ENCODE measurements at regions not wholly inside any gene's neighbourhood (a gene's known extent, or its start where the extent isn't known, plus 50 kb on each side); places are given as distances from the start of the nearest gene placed in this dataset.

GRCh38 chr6:103178193-103178592 is 1681.5 kb downstream of the HACE1 start:
- Histone ChIP-seq H3K9me3 (no peaks in the 10 kb centered on the region), H3K4me3 (no peak overlapping the region), H3K4me1 (no peaks in the 10 kb centered on the region), H3K27me3 (no peaks in the 10 kb centered on the region), H3K27ac (no peak overlapping the region), H3K36me3 (no peaks in the 10 kb centered on the region)
- DNase-seq (ENCODE audit: low spot score in 2 of 2): no peak
- TF ChIP-seq POLR2A (IDR thresholded peaks at IDR 0.05): no peak
- TF ChIP-seq CTCF (IDR thresholded peaks at IDR 0.05): no peak
- no peak for TF ChIP-seq EP300 (IDR thresholded peaks at IDR 0.05)
- WGBS, 2 donors: 60 to 64% methylated on average over 1 of the region's 1 CpG

- H3K9me3 ChIP-seq: no peaks in the 10 kb centered on the region
- TF ChIP-seq POLR2A (IDR thresholded peaks at IDR 0.05) (no peak), CTCF (IDR thresholded peaks at IDR 0.05) (no peak), EP300 (IDR thresholded peaks at IDR 0.05) (no peak)
- no peaks in the 10 kb centered on the region for H3K27me3 ChIP-seq
- no peak overlapping the region for H3K27ac ChIP-seq
- H3K4me1 ChIP-seq: no peaks in the 10 kb centered on the region
- no peak overlapping the region for H3K4me3 ChIP-seq
- no peaks in the 10 kb centered on the region for H3K36me3 ChIP-seq
- WGBS, 2 donors: 0% methylated on average over 1 of the region's 1 CpG
- DNase-seq (ENCODE audit: low spot score in 2 of 2): no peak
These were observed 1681.9 kb downstream of the HACE1 start for GRCh38 chr6:103177791-103178190.

GRCh38 chr6:103175056-103175455 is 1684.7 kb downstream of the HACE1 start:
- Histone ChIP-seq H3K36me3 (no peaks in the 10 kb centered on the region), H3K27me3 (no peaks in the 10 kb centered on the region), H3K4me3 (no peak overlapping the region), H3K27ac (no peak overlapping the region), H3K9me3 (no peaks in the 10 kb centered on the region), H3K4me1 (no peaks in the 10 kb centered on the region)
- TF ChIP-seq EP300 (IDR thresholded peaks at IDR 0.05) (no peak), POLR2A (IDR thresholded peaks at IDR 0.05) (no peak), CTCF (IDR thresholded peaks at IDR 0.05) (no peak)
- WGBS, 2 donors: 50 to 55% methylated on average over 1 of the region's 1 CpG
- no peak for DNase-seq (ENCODE audit: low spot score in 2 of 2)

GRCh38 chr6:103167345-103168071 is 1692.2 kb downstream of the HACE1 start:
- WGBS, 2 donors: 79 to 81% methylated on average over 4 of the region's 4 CpGs
- no peak for DNase-seq (ENCODE audit: low spot score in 2 of 2)
- Histone ChIP-seq H3K27me3 (no peaks in the 10 kb centered on the region), H3K9me3 (no peaks in the 10 kb centered on the region), H3K36me3 (no peaks in the 10 kb centered on the region), H3K27ac (no peak overlapping the region), H3K4me1 (no peaks in the 10 kb centered on the region), H3K4me3 (no peak overlapping the region)
- no peak for TF ChIP-seq POLR2A (IDR thresholded peaks at IDR 0.05)
- TF ChIP-seq EP300 (IDR thresholded peaks at IDR 0.05): no peak
- no peak for TF ChIP-seq CTCF (IDR thresholded peaks at IDR 0.05)

- DNase-seq (ENCODE audit: low spot score in 2 of 2): no peak
- no peak overlapping the region for H3K27ac ChIP-seq
- WGBS, 2 donors: 59 to 60% methylated on average over 4 of the region's 4 CpGs
- H3K36me3 ChIP-seq: no peaks in the 10 kb centered on the region
- TF ChIP-seq POLR2A (IDR thresholded peaks at IDR 0.05) (no peak), CTCF (IDR thresholded peaks at IDR 0.05) (no peak), EP300 (IDR thresholded peaks at IDR 0.05) (no peak)
- no peaks in the 10 kb centered on the region for H3K27me3 ChIP-seq
- no peaks in the 10 kb centered on the region for H3K4me1 ChIP-seq
- H3K9me3 ChIP-seq: no peaks in the 10 kb centered on the region
- no peak overlapping the region for H3K4me3 ChIP-seq
These were observed 1704.7 kb downstream of the HACE1 start for GRCh38 chr6:103154779-103155572.

All from tibial nerve (tissue), 4 donors.